ENCODE measurements at regions not wholly inside any gene's neighbourhood (a gene's known extent, or its start where the extent isn't known, plus 50 kb on each side); places are given as distances from the start of the nearest gene placed in this dataset.

DNA sequence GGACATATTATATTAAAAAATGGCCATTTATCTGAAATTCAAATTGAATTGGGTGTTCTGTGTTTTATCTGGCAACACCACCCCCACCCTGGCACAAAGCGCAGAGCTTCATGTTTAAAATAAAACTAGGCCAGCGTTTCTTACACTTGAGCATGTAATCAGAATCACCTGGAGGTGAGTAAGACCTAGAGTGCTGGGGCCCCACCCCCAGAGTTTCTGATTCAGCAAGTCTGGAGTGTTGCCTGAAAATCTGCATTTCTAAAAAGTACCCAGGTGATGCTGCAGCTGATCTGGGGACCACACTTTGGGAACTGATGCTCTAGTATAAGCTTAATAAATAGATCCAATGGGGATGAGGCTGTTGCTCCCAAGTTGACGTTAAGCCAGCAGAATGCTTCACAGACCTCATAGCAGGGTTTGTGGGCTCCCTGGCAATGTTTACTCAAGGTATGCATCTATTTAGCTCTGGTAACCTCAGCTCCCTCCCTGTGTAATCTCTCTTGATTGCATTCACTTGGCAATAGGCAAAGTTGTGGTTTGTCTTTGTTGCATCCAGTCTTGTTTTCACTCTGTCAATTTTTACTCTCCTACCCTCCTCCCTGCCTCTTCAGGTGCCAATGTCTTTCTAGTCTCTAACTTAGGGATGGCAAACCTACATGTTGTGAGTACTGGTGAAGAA is 99.8 kb upstream of the TEX13D start:
- TF ChIP-seq, protein P1, sequence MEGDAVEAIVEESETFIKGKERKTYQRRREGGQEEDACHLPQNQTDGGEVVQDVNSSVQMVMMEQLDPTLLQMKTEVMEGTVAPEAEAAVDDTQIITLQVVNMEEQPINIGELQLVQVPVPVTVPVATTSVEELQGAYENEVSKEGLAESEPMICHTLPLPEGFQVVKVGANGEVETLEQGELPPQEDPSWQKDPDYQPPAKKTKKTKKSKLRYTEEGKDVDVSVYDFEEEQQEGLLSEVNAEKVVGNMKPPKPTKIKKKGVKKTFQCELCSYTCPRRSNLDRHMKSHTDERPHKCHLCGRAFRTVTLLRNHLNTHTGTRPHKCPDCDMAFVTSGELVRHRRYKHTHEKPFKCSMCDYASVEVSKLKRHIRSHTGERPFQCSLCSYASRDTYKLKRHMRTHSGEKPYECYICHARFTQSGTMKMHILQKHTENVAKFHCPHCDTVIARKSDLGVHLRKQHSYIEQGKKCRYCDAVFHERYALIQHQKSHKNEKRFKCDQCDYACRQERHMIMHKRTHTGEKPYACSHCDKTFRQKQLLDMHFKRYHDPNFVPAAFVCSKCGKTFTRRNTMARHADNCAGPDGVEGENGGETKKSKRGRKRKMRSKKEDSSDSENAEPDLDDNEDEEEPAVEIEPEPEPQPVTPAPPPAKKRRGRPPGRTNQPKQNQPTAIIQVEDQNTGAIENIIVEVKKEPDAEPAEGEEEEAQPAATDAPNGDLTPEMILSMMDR (IDR thresholded peaks at IDR 0.05; ENCODE audit: unreplicated experiment), result no peak
- DNase-seq (ENCODE audit: low spot score), result no peak
- no peaks in the 10 kb centered on the region for H3K27me3 Mint-ChIP-seq (ENCODE audit: unreplicated experiment)
- H3K4me3 Mint-ChIP-seq (ENCODE audit: unreplicated experiment), result no peak overlapping the region
- no peaks in the 10 kb centered on the region for H3K36me3 Mint-ChIP-seq (ENCODE audit: low read depth, unreplicated experiment)
- H3K9me3 Mint-ChIP-seq (ENCODE audit: unreplicated experiment), result no peaks in the 10 kb centered on the region
- H3K4me1 Mint-ChIP-seq (ENCODE audit: unreplicated experiment), result no peaks in the 10 kb centered on the region
- H3K27ac Mint-ChIP-seq (ENCODE audit: unreplicated experiment), result no peak overlapping the region

DNA sequence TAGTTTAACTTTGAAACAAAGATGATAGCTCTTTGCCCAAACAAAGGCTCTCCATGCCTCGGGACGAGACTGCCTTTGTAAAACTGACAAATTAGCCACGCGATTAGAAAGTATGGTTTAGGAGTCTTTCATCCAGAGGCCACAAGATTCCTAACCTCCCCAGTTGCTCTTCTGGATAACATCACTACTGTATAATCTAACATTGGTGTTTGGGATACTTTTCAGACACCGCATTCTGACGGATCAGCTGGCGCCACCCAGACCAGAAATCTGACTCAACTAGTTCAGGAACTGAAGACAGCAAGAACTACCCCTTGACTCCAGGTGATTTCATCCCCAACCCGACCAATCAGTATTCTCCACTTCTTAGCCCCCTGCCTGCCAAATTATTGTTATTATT is 98.1 kb upstream of the TEX13D start:
- Mint-ChIP-seq H3K4me3 (ENCODE audit: unreplicated experiment) (no peak overlapping the region), H3K9me3 (ENCODE audit: unreplicated experiment) (no peaks in the 10 kb centered on the region), H3K27me3 (ENCODE audit: unreplicated experiment) (peaks cover 2% of the 10 kb centered on the region)

DNA sequence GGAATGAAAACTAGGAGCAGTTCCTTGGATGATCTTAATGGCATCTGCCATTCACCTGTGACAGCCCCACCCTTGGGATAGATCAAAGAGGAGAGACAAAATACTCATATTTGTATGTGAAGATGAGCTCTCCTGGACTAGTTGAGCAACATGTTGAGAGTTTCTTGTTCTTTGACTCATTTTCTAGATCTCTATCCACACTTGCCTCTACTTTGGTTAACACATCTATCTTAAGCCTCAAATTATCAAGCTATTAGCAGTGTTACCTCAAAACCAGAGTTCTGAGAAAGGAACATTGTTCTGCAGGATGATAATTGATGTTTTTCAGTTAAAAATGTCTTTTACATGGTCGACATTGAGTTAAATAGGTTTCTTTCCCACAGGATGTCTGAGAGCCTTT is 94.2 kb upstream of the TEX13D start:
- H3K4me3 Mint-ChIP-seq (ENCODE audit: unreplicated experiment), result no peak overlapping the region
- TF ChIP-seq, protein P1 (IDR thresholded peaks at IDR 0.05; ENCODE audit: unreplicated experiment), result no peak
- no peaks in the 10 kb centered on the region for H3K9me3 Mint-ChIP-seq (ENCODE audit: unreplicated experiment)
- H3K4me1 Mint-ChIP-seq (ENCODE audit: unreplicated experiment), result no peaks in the 10 kb centered on the region
- H3K27ac Mint-ChIP-seq (ENCODE audit: unreplicated experiment), result no peak overlapping the region
- H3K27me3 Mint-ChIP-seq (ENCODE audit: unreplicated experiment), result peaks cover 2% of the 10 kb centered on the region
- no peak for DNase-seq (ENCODE audit: low spot score)
- no peaks in the 10 kb centered on the region for H3K36me3 Mint-ChIP-seq (ENCODE audit: low read depth, unreplicated experiment)

More for the DNA sequence above, 98.1 kb upstream of the TEX13D start:
- DNase-seq (ENCODE audit: low spot score), result no peak
- H3K27ac Mint-ChIP-seq (ENCODE audit: unreplicated experiment), result no peak overlapping the region
- H3K36me3 Mint-ChIP-seq (ENCODE audit: low read depth, unreplicated experiment), result no peaks in the 10 kb centered on the region
- no peaks in the 10 kb centered on the region for H3K4me1 Mint-ChIP-seq (ENCODE audit: unreplicated experiment)
- TF ChIP-seq, protein P1 (IDR thresholded peaks at IDR 0.05; ENCODE audit: unreplicated experiment), result no peak

DNA sequence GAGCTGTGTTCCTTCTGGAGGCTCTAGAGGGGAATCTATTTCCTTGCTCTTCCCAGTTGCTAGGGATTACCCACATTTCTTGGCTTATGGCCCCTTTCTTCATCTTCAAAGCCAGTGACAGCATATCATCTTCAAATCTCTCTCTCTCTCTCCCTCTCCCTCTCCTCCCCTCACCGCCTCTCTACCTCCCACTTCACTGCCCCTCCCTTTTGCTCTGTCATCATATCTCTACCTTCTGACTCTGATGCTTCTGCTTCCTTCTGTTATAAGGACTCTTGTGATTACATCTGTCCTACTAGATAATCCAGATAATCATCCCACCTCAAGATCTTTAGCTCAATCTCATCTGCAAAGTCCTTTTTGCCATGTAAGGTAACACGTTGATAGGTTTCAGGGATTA is 93.1 kb upstream of the TEX13D start:
- H3K27me3 Mint-ChIP-seq (ENCODE audit: unreplicated experiment), result peaks cover 2% of the 10 kb centered on the region
- no peak overlapping the region for H3K4me3 Mint-ChIP-seq (ENCODE audit: unreplicated experiment)
- H3K27ac Mint-ChIP-seq (ENCODE audit: unreplicated experiment), result no peak overlapping the region
- H3K9me3 Mint-ChIP-seq (ENCODE audit: unreplicated experiment), result no peaks in the 10 kb centered on the region
- no peak for DNase-seq (ENCODE audit: low spot score)
- no peaks in the 10 kb centered on the region for H3K4me1 Mint-ChIP-seq (ENCODE audit: unreplicated experiment)
- no peaks in the 10 kb centered on the region for H3K36me3 Mint-ChIP-seq (ENCODE audit: low read depth, unreplicated experiment)
- TF ChIP-seq, protein P1 (IDR thresholded peaks at IDR 0.05; ENCODE audit: unreplicated experiment), result no peak

- Mint-ChIP-seq H3K36me3 (ENCODE audit: low read depth, unreplicated experiment) (no peaks in the 10 kb centered on the region), H3K27ac (ENCODE audit: unreplicated experiment) (no peak overlapping the region), H3K9me3 (ENCODE audit: unreplicated experiment) (no peaks in the 10 kb centered on the region), H3K4me1 (ENCODE audit: unreplicated experiment) (no peaks in the 10 kb centered on the region), H3K27me3 (ENCODE audit: unreplicated experiment) (peaks cover 2% of the 10 kb centered on the region), H3K4me3 (ENCODE audit: unreplicated experiment) (no peak overlapping the region)
- TF ChIP-seq, protein P1 (IDR thresholded peaks at IDR 0.05; ENCODE audit: unreplicated experiment), result no peak
- DNase-seq (ENCODE audit: low spot score), result no peak
Observed at GRCh38 chrX:124239911-124240310, 92.5 kb upstream of the TEX13D start.
